ENCODE measurements at regions not wholly inside any gene's neighbourhood (a gene's known extent, or its start where the extent isn't known, plus 50 kb on each side); places are given as distances from the start of the nearest gene placed in this dataset.
"Not testable (repeated sequence)": the region's sequence is repeated elsewhere in the genome, so short reads cannot be mapped to it uniquely, and the experiment has no call there.

DNA sequence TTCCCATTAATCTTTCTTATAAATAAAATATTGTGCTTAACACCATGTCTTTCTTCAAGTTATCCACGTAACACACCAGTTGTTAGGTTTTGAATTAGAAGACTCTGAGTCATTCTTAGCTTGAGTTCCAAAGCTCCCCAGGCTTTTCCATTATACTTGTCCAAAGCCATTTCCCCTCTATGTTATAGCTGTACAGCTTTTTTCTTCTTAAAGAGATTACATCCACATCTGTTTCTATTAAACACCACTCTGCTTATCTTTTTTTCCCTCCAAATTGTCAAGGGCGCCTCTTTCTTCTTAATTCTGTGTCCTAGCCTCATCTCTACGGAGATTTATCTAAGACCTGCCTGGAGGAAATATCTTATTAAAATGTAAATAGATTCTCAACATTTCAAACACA, 139.4 kb upstream of the CPHXL start:
- 81 to 83% methylated on average over 3 of the region's 3 CpGs for WGBS, 2 donors
- no peaks in the 10 kb centered on the region for H3K36me3 ChIP-seq
- no peak for FAIRE-seq
- H3K4me3 ChIP-seq, result no peak overlapping the region
- H3K27me3 ChIP-seq, result no peaks in the 10 kb centered on the region
- intact Hi-C loops (cut with DNase I), result no loop called here
- DNase-seq, result no peak
- TF ChIP-seq CTCF (IDR thresholded peaks at IDR 0.05), result no peak
- no peaks in the 10 kb centered on the region for H3K4me1 ChIP-seq
- no peak for ATAC-seq
- no peaks in the 10 kb centered on the region for H3K9me3 ChIP-seq
- no peak overlapping the region for H3K27ac ChIP-seq

- no peak for ATAC-seq
- TF ChIP-seq CTCF (IDR thresholded peaks at IDR 0.05), result no peak
- no peak overlapping the region for H3K27ac ChIP-seq
- no peaks in the 10 kb centered on the region for H3K9me3 ChIP-seq
- no peaks in the 10 kb centered on the region for H3K4me1 ChIP-seq
- no peaks in the 10 kb centered on the region for H3K27me3 ChIP-seq
- intact Hi-C loops (cut with DNase I), result no loop called here
- H3K4me3 ChIP-seq, result no peak overlapping the region
- WGBS, 2 donors, result 70 to 75% methylated on average over 9 of the region's 9 CpGs
- no peaks in the 10 kb centered on the region for H3K36me3 ChIP-seq
- FAIRE-seq, result no peak
- no peak for DNase-seq
Measured at GRCh38 chr16:75868636-75869632, 142.6 kb upstream of the CPHXL start.

DNA sequence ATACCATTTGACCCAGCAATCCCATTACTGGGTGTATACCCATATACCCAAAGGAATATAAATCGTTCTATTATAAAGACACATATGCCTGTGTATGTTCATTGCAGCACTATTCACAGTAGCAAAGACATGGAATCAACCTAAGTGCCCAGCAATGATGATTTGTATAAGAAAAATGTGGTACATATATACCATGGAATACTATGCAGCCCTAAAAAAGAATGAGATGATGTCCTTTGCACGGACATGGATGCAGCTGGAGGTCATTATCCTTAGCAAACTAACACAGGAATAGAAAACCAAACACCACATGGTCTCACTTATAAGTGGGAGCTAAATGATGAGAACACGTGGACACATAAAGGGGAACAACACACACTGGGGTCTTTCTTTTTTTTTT, 155.0 kb upstream of the CPHXL start:
- DNase-seq; ATAC-seq; H3K27ac ChIP-seq; H3K4me3 ChIP-seq; H3K36me3 ChIP-seq; H3K4me1 ChIP-seq; intact Hi-C loops (cut with DNase I); FAIRE-seq; H3K9me3 ChIP-seq; H3K27me3 ChIP-seq: not testable (repeated sequence)
- WGBS, 2 donors, result 95% methylated on average over 3 of the region's 3 CpGs

DNA sequence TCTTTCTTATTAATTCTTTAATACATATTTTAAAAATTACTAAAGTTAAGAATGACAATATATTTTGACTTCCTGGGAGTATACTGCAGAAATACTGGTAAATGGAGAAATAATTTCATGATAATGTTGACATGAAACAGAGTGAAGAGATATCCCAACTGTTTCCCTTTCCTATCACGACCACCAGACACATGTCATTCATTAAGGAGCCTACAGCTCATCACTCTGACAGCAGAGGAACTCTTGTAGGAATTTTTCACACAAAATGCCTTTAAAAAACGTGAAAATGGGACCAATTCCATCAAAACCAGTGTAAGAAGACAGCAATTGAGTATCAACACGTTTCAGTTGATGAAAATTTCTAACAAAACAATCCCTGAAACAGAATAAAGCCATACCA, 172.9 kb upstream of the CPHXL start:
- no peaks in the 10 kb centered on the region for H3K27me3 ChIP-seq
- no peaks in the 10 kb centered on the region for H3K4me1 ChIP-seq
- no peak overlapping the region for H3K27ac ChIP-seq
- 54 to 58% methylated on average over 3 of the region's 3 CpGs for WGBS, 2 donors
- H3K9me3 ChIP-seq, result no peaks in the 10 kb centered on the region
- no peak overlapping the region for H3K4me3 ChIP-seq
- DNase-seq, result no peak
- TF ChIP-seq CTCF (IDR thresholded peaks at IDR 0.05), result no peak
- FAIRE-seq, result no peak
- no peak for ATAC-seq
- no peaks in the 10 kb centered on the region for H3K36me3 ChIP-seq
- intact Hi-C loops (cut with DNase I), result no loop called here

DNA sequence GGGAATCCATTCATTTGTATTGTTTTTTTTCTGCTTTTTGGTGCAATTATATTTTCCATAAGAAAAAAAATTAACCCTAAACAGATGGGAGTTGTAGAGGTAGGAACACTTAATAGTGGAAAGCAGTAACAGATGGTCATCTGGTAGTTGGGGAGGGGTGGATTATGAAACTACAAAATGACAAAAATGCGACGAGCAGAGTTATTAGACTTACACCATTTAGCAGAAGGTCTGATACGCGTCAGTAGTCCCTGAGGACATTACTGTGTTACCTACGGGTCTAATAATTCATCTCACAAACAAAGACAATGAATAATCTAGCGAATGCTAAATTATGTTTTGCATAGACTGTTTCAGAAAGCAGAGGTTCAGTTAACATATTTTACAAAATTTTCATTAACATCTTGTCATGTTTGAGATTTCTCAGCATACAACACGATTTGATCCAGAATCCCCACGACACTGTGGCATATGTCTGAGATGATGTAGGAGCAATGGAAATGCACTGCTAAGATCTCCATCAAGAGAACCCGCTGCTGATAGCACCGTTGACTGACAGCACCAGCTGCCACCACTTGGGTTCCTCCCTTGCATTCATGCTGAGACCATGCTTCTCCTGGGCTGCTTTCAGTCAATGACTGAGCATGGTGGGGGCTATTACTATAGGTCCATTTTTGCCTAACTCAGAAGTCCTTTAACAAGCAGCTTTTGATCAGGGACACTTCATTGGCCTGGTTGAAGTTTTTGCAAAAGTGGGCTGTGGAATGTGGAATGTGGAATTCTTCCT, 182.2 kb upstream of the CPHXL start:
- Histone ChIP-seq H3K4me3 (no peak overlapping the region), H3K9me3 (no peaks in the 10 kb centered on the region), H3K36me3 (no peaks in the 10 kb centered on the region), H3K4me1 (no peaks in the 10 kb centered on the region), H3K27ac (no peak overlapping the region), H3K27me3 (no peaks in the 10 kb centered on the region)
- intact Hi-C loops (cut with DNase I), result no loop called here
- DNase-seq (no peak), ATAC-seq (no peak), FAIRE-seq (no peak)
- no peak for TF ChIP-seq CTCF (IDR thresholded peaks at IDR 0.05)
- WGBS, 2 donors, result 77 to 80% methylated on average over 10 of the region's 10 CpGs

All from pancreas (tissue), 10 donors.